ENCODE measurements at regions not wholly inside any gene's neighbourhood (a gene's known extent, or its start where the extent isn't known, plus 50 kb on each side); places are given as distances from the start of the nearest gene placed in this dataset.

GRCh38 chr13:50162001-50162400, 146.8 kb downstream of the KCNRG start:
- no peak overlapping the region for H2AFZ ChIP-seq (ENCODE audit: low read length)
- no peak overlapping the region for H3K4me2 ChIP-seq (ENCODE audit: low read length)
- H3K9ac ChIP-seq (ENCODE audit: low read length) = no peak overlapping the region
- H4K20me1 ChIP-seq (ENCODE audit: insufficient read depth, low read length) = no peaks in the 10 kb centered on the region
- no peaks in the 10 kb centered on the region for H3K9me2 ChIP-seq (ENCODE audit: low read depth, low read length)
- H3K79me2 ChIP-seq (ENCODE audit: insufficient read depth, low read length) = no peaks in the 10 kb centered on the region
- peaks cover 19% of the 10 kb centered on the region for H3K4me1 ChIP-seq (ENCODE audit: insufficient read depth, low read length, severe bottlenecking)
- H3K36me3 ChIP-seq (ENCODE audit: insufficient read depth, low read length) = no peaks in the 10 kb centered on the region
- H3K27ac ChIP-seq (ENCODE audit: low read depth, low read length, poor library complexity, severe bottlenecking) = no peak overlapping the region
- no peaks in the 10 kb centered on the region for H3F3A ChIP-seq (ENCODE audit: insufficient read depth, low read length)
- H3K9me3 ChIP-seq (ENCODE audit: low read length) = no peaks in the 10 kb centered on the region
- no peak for TF ChIP-seq CTCF (IDR thresholded peaks at IDR 0.05; ENCODE audit: low read length)
- TF ChIP-seq EZH2 (IDR thresholded peaks at IDR 0.05; ENCODE audit: borderline replicate concordance, low read length) = no peak
- H3K4me3 ChIP-seq (ENCODE audit: low read depth, low read length, poor library complexity, severe bottlenecking) = no peak overlapping the region
- H3K27me3 ChIP-seq (ENCODE audit: insufficient read depth, low read length) = no peaks in the 10 kb centered on the region

DNA sequence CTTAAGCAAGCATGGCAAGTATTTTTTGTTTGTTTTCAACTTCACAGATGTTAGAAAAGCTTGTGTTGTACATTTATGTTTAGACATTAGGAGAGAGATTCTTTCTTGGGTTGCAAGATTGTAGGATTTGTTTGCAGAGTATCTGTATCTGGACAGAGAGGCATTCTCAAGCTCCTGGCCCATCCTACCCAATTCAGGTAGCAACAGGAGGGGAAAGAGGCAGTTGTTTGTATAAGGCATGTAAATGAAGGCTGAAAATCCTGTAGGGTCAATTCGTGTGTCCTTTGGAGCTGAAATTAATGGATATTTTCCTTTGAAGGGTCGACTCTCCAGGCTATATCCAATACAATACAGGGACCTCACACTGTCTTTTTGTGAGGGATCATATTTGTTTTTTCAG, 147.3 kb downstream of the KCNRG start:
- H3K27me3 ChIP-seq (ENCODE audit: insufficient read depth, low read length) = no peaks in the 10 kb centered on the region
- TF ChIP-seq CTCF (IDR thresholded peaks at IDR 0.05; ENCODE audit: low read length) (no peak), EZH2 (IDR thresholded peaks at IDR 0.05; ENCODE audit: borderline replicate concordance, low read length) (no peak)
- H3K36me3 ChIP-seq (ENCODE audit: insufficient read depth, low read length) = no peaks in the 10 kb centered on the region
- H3K4me1 ChIP-seq (ENCODE audit: insufficient read depth, low read length, severe bottlenecking) = peaks cover 19% of the 10 kb centered on the region
- H3K9me3 ChIP-seq (ENCODE audit: low read length) = no peaks in the 10 kb centered on the region
- no peaks in the 10 kb centered on the region for H3K79me2 ChIP-seq (ENCODE audit: insufficient read depth, low read length)
- H3K27ac ChIP-seq (ENCODE audit: low read depth, low read length, poor library complexity, severe bottlenecking) = no peak overlapping the region
- no peaks in the 10 kb centered on the region for H4K20me1 ChIP-seq (ENCODE audit: insufficient read depth, low read length)
- H3K4me2 ChIP-seq (ENCODE audit: low read length) = no peak overlapping the region
- H3F3A ChIP-seq (ENCODE audit: insufficient read depth, low read length) = no peaks in the 10 kb centered on the region
- no peak overlapping the region for H2AFZ ChIP-seq (ENCODE audit: low read length)
- H3K9me2 ChIP-seq (ENCODE audit: low read depth, low read length) = no peaks in the 10 kb centered on the region
- H3K4me3 ChIP-seq (ENCODE audit: low read depth, low read length, poor library complexity, severe bottlenecking) = no peak overlapping the region
- H3K9ac ChIP-seq (ENCODE audit: low read length) = no peak overlapping the region

DNA sequence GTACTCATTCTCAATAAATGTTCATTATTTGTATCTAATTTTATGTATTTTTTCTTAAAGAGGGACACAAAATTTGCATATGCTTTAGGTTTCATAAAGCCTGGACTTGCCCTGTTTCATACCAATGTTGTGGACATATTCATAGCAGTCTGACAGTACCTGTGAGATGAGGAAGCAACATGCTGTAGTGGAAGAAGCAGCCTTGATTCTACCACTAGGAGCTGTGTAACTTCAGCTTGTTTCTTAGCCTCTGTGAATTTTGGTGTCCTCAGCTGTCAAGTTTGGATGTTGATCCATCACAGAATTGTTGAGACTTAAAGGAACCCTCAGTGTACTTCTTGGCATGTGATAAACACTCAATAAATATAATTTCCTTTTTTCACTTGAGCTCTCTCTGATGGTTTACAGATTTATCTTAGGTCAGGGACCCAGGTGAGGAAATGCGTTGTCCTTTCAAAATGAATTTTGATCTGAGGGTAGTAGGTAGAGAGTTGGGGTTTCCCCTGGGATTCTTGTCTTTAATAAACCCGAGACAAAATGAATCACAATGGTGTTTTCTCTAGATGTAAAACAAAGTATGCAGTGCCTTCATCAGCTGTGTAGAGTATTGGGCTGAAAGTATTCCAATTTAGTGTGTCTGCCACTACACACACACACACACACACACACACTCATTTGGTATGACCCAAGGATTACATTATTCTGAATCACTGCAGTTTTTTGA, 152.1 kb downstream of the KCNRG start:
- no peaks in the 10 kb centered on the region for H3K27me3 ChIP-seq (ENCODE audit: insufficient read depth, low read length)
- H3F3A ChIP-seq (ENCODE audit: insufficient read depth, low read length) = no peaks in the 10 kb centered on the region
- H3K36me3 ChIP-seq (ENCODE audit: insufficient read depth, low read length) = no peaks in the 10 kb centered on the region
- no peaks in the 10 kb centered on the region for H3K79me2 ChIP-seq (ENCODE audit: insufficient read depth, low read length)
- H3K9me2 ChIP-seq (ENCODE audit: low read depth, low read length) = no peaks in the 10 kb centered on the region
- H3K27ac ChIP-seq (ENCODE audit: low read depth, low read length, poor library complexity, severe bottlenecking) = no peak overlapping the region
- H3K9ac ChIP-seq (ENCODE audit: low read length) = no peak overlapping the region
- no peak overlapping the region for H3K4me2 ChIP-seq (ENCODE audit: low read length)
- H3K9me3 ChIP-seq (ENCODE audit: low read length) = no peaks in the 10 kb centered on the region
- no peaks in the 10 kb centered on the region for H4K20me1 ChIP-seq (ENCODE audit: insufficient read depth, low read length)
- H3K4me1 ChIP-seq (ENCODE audit: insufficient read depth, low read length, severe bottlenecking) = no peaks in the 10 kb centered on the region
- TF ChIP-seq EZH2 (IDR thresholded peaks at IDR 0.05; ENCODE audit: borderline replicate concordance, low read length) = no peak
- no peak for TF ChIP-seq CTCF (IDR thresholded peaks at IDR 0.05; ENCODE audit: low read length)
- no peak overlapping the region for H3K4me3 ChIP-seq (ENCODE audit: low read depth, low read length, poor library complexity, severe bottlenecking)
- no peak overlapping the region for H2AFZ ChIP-seq (ENCODE audit: low read length)

Data from OCI-LY1 (cell line).